ENCODE measurements at regions not wholly inside any gene's neighbourhood (a gene's known extent, or its start where the extent isn't known, plus 50 kb on each side); places are given as distances from the start of the nearest gene placed in this dataset.

GRCh38 chr2:18093196-18093595, 214.7 kb downstream of the KCNS3 start:
- no peak for TF ChIP-seq EZH2 (IDR thresholded peaks at IDR 0.05; ENCODE audit: borderline replicate concordance, insufficient read depth, low read depth, low read length, poor library complexity, severe bottlenecking)
- TF ChIP-seq, protein P1, sequence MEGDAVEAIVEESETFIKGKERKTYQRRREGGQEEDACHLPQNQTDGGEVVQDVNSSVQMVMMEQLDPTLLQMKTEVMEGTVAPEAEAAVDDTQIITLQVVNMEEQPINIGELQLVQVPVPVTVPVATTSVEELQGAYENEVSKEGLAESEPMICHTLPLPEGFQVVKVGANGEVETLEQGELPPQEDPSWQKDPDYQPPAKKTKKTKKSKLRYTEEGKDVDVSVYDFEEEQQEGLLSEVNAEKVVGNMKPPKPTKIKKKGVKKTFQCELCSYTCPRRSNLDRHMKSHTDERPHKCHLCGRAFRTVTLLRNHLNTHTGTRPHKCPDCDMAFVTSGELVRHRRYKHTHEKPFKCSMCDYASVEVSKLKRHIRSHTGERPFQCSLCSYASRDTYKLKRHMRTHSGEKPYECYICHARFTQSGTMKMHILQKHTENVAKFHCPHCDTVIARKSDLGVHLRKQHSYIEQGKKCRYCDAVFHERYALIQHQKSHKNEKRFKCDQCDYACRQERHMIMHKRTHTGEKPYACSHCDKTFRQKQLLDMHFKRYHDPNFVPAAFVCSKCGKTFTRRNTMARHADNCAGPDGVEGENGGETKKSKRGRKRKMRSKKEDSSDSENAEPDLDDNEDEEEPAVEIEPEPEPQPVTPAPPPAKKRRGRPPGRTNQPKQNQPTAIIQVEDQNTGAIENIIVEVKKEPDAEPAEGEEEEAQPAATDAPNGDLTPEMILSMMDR (IDR thresholded peaks at IDR 0.05) = no peak
- no CpG with 5 or more reads among the region's 3 CpGs for WGBS (ENCODE audit: insufficient coverage)
- H3K27me3 Mint-ChIP-seq = peaks cover 23% of the 10 kb centered on the region
- H3K4me1 ChIP-seq (ENCODE audit: control insufficient read depth in 2 of 2, insufficient read depth in 2 of 2, low read length in 2 of 2) = no peaks in the 10 kb centered on the region
- H4K20me1 ChIP-seq (ENCODE audit: control insufficient read depth, insufficient read depth, low read length, poor library complexity, severe bottlenecking) = no peaks in the 10 kb centered on the region
- peaks cover 0 to 5% (median 0%) of the 10 kb centered on the region in 4 experiments for H3K27me3 ChIP-seq (replicated peaks in 1 of 4; ENCODE audit: control extremely low read depth in 1 of 4, control insufficient read depth in 3 of 4, insufficient read depth in 4 of 4, low read length in 3 of 4)
- no peak overlapping the region for H2AFZ ChIP-seq (ENCODE audit: insufficient read depth, low read depth, low read length, poor library complexity, severe bottlenecking)
- no peak overlapping the region for H3K27ac ChIP-seq (ENCODE audit: low read length in 2 of 2)
- intact Hi-C loops (cut with micrococcal nuclease) = no loop called here
- H3K36me3 ChIP-seq (replicated peaks in 1 of 2; ENCODE audit: control extremely low read depth in 1 of 2, control insufficient read depth in 1 of 2, extremely low read depth in 1 of 2, insufficient read depth in 2 of 2, low read length in 1 of 2) = no peaks in the 10 kb centered on the region
- DNase-seq (no peak), ATAC-seq (ENCODE audit: low read depth) (no peak)
- no peak overlapping the region for H3K9ac ChIP-seq (ENCODE audit: low read length)
- CTCF ChIA-PET = no interaction called here
- H3K4me3 ChIP-seq (ENCODE audit: control extremely low read depth in 1 of 5, extremely low read depth in 1 of 5, insufficient read depth in 1 of 5, low read depth in 2 of 5, low read length in 4 of 5) = no peak overlapping the region
- POLR2A ChIA-PET = no interaction called here
- no peak overlapping the region for H3K27ac Mint-ChIP-seq
- no peaks in the 10 kb centered on the region for H3K9me3 ChIP-seq (ENCODE audit: control extremely low read depth in 1 of 3, control insufficient read depth in 2 of 3, insufficient read depth in 1 of 3, low read length in 2 of 3)
- no peaks in the 10 kb centered on the region for H3K9me3 Mint-ChIP-seq (ENCODE audit: insufficient read depth)
- no peak overlapping the region for H3K4me3 Mint-ChIP-seq
- H3K4me1 Mint-ChIP-seq = no peaks in the 10 kb centered on the region
- H3K4me2 ChIP-seq (replicated peaks; ENCODE audit: low read depth, low read length, poor library complexity, severe bottlenecking) = no peak overlapping the region
- no peaks in the 10 kb centered on the region for H3K79me2 ChIP-seq (ENCODE audit: control insufficient read depth, insufficient read depth, low read length)

DNA sequence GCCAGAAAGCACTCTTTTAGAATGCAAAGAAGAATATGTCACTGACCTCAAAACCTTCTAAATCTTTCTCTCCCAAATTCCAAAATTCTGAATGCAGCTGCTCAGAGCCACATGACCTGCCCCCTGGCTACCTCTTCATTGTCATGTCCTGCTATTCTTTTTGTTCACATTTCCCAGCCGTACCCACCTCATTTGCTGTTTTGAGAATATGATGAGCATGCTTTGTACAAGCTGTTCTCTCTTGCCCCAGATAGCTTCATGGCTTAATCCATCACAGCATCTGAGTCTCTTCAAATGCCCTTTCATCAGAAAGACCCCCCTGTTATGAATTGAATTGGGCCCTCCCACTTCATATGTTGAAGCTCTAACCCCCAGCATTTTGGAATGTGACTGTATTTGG, 214.3 kb downstream of the KCNS3 start:
- Histone ChIP-seq H3K36me3 (replicated peaks in 1 of 2; ENCODE audit: control extremely low read depth in 1 of 2, control insufficient read depth in 1 of 2, extremely low read depth in 1 of 2, insufficient read depth in 2 of 2, low read length in 1 of 2) (no peaks in the 10 kb centered on the region), H3K9ac (ENCODE audit: low read length) (no peak overlapping the region), H3K27me3 (replicated peaks in 1 of 4; ENCODE audit: control extremely low read depth in 1 of 4, control insufficient read depth in 3 of 4, insufficient read depth in 4 of 4, low read length in 3 of 4) (peaks cover 0 to 5% (median 0%) of the 10 kb centered on the region in 4 experiments), H2AFZ (ENCODE audit: insufficient read depth, low read depth, low read length, poor library complexity, severe bottlenecking) (no peak overlapping the region), H3K4me1 (ENCODE audit: control insufficient read depth in 2 of 2, insufficient read depth in 2 of 2, low read length in 2 of 2) (no peaks in the 10 kb centered on the region), H3K9me3 (ENCODE audit: control extremely low read depth in 1 of 3, control insufficient read depth in 2 of 3, insufficient read depth in 1 of 3, low read length in 2 of 3) (no peaks in the 10 kb centered on the region), H4K20me1 (ENCODE audit: control insufficient read depth, insufficient read depth, low read length, poor library complexity, severe bottlenecking) (no peaks in the 10 kb centered on the region), H3K79me2 (ENCODE audit: control insufficient read depth, insufficient read depth, low read length) (no peaks in the 10 kb centered on the region), H3K4me2 (replicated peaks; ENCODE audit: low read depth, low read length, poor library complexity, severe bottlenecking) (no peak overlapping the region), H3K4me3 (ENCODE audit: control extremely low read depth in 1 of 5, extremely low read depth in 1 of 5, insufficient read depth in 1 of 5, low read depth in 2 of 5, low read length in 4 of 5) (no peak overlapping the region), H3K27ac (ENCODE audit: low read length in 2 of 2) (no peak overlapping the region)
- H3K4me1 Mint-ChIP-seq = no peaks in the 10 kb centered on the region
- WGBS (ENCODE audit: insufficient coverage) = no CpG with 5 or more reads among the region's 1 CpG
- no peak overlapping the region for H3K27ac Mint-ChIP-seq
- no peak overlapping the region for H3K4me3 Mint-ChIP-seq
- DNase-seq = no peak
- CTCF ChIA-PET = no interaction called here
- no peaks in the 10 kb centered on the region for H3K9me3 Mint-ChIP-seq (ENCODE audit: insufficient read depth)
- no peak for ATAC-seq (ENCODE audit: low read depth)
- POLR2A ChIA-PET = no interaction called here
- peaks cover 24% of the 10 kb centered on the region for H3K27me3 Mint-ChIP-seq
- TF ChIP-seq, protein P1 (IDR thresholded peaks at IDR 0.05) = no peak
- no peak for TF ChIP-seq EZH2 (IDR thresholded peaks at IDR 0.05; ENCODE audit: borderline replicate concordance, insufficient read depth, low read depth, low read length, poor library complexity, severe bottlenecking)
- intact Hi-C loops (cut with micrococcal nuclease) = no loop called here

Measured in B cell (primary cell).